ENCODE measurements at regions not wholly inside any gene's neighbourhood (a gene's known extent, or its start where the extent isn't known, plus 50 kb on each side); places are given as distances from the start of the nearest gene placed in this dataset.

- DNase-seq (ENCODE audit: low read depth in 6 of 9, low spot score in 9 of 9), result no peak
- Histone ChIP-seq H3K27me3 (ENCODE audit: control insufficient read depth in 2 of 2, insufficient read depth in 1 of 2, low read length in 1 of 2) (no peaks in the 10 kb centered on the region), H3K4me1 (ENCODE audit: control insufficient read depth in 2 of 2, insufficient read depth in 2 of 2, low read length in 2 of 2) (no peaks in the 10 kb centered on the region), H3K27ac (ENCODE audit: low read depth in 1 of 2, low read length in 1 of 2) (no peak overlapping the region), H3K9me3 (ENCODE audit: control insufficient read depth in 2 of 2, insufficient read depth in 1 of 2, low read length in 1 of 2) (no peaks in the 10 kb centered on the region), H3K4me3 (ENCODE audit: low read length in 2 of 2) (no peak overlapping the region), H3K36me3 (ENCODE audit: control insufficient read depth in 2 of 2, insufficient read depth in 2 of 2, low read length in 1 of 2) (no peaks in the 10 kb centered on the region)
- WGBS, result 97% methylated on average over 5 of the region's 5 CpGs
Observed at GRCh38 chr12:107436376-107436775, 249.2 kb upstream of the PWP1 start.

- Histone ChIP-seq H3K4me3 (ENCODE audit: low read length in 2 of 2) (no peak overlapping the region), H3K4me1 (ENCODE audit: control insufficient read depth in 2 of 2, insufficient read depth in 2 of 2, low read length in 2 of 2) (no peaks in the 10 kb centered on the region), H3K36me3 (ENCODE audit: control insufficient read depth in 2 of 2, insufficient read depth in 2 of 2, low read length in 1 of 2) (no peaks in the 10 kb centered on the region), H3K27ac (ENCODE audit: low read depth in 1 of 2, low read length in 1 of 2) (no peak overlapping the region), H3K9me3 (ENCODE audit: control insufficient read depth in 2 of 2, insufficient read depth in 1 of 2, low read length in 1 of 2) (no peaks in the 10 kb centered on the region), H3K27me3 (ENCODE audit: control insufficient read depth in 2 of 2, insufficient read depth in 1 of 2, low read length in 1 of 2) (no peaks in the 10 kb centered on the region)
- DNase-seq (ENCODE audit: low read depth in 6 of 9, low spot score in 9 of 9), result no peak
- WGBS, result 99% methylated on average over 4 of the region's 4 CpGs
Observed at GRCh38 chr12:107436836-107437235, 248.8 kb upstream of the PWP1 start.

GRCh38 chr12:107437954-107438353 is 247.6 kb upstream of the PWP1 start:
- no peaks in the 10 kb centered on the region for H3K9me3 ChIP-seq (ENCODE audit: control insufficient read depth in 2 of 2, insufficient read depth in 1 of 2, low read length in 1 of 2)
- no peaks in the 10 kb centered on the region for H3K36me3 ChIP-seq (ENCODE audit: control insufficient read depth in 2 of 2, insufficient read depth in 2 of 2, low read length in 1 of 2)
- H3K4me1 ChIP-seq (ENCODE audit: control insufficient read depth in 2 of 2, insufficient read depth in 2 of 2, low read length in 2 of 2), result no peaks in the 10 kb centered on the region
- no peak overlapping the region for H3K4me3 ChIP-seq (ENCODE audit: low read length in 2 of 2)
- H3K27ac ChIP-seq (ENCODE audit: low read depth in 1 of 2, low read length in 1 of 2), result no peak overlapping the region
- 98% methylated on average over 6 of the region's 6 CpGs for WGBS
- no peaks in the 10 kb centered on the region for H3K27me3 ChIP-seq (ENCODE audit: control insufficient read depth in 2 of 2, insufficient read depth in 1 of 2, low read length in 1 of 2)
- no peak for DNase-seq (ENCODE audit: low read depth in 6 of 9, low spot score in 9 of 9)

- DNase-seq (ENCODE audit: low read depth in 6 of 9, low spot score in 9 of 9), result no peak
- H3K4me1 ChIP-seq (ENCODE audit: control insufficient read depth in 2 of 2, insufficient read depth in 2 of 2, low read length in 2 of 2), result no peaks in the 10 kb centered on the region
- H3K27me3 ChIP-seq (ENCODE audit: control insufficient read depth in 2 of 2, insufficient read depth in 1 of 2, low read length in 1 of 2), result no peaks in the 10 kb centered on the region
- H3K4me3 ChIP-seq (ENCODE audit: low read length in 2 of 2), result no peak overlapping the region
- H3K27ac ChIP-seq (ENCODE audit: low read depth in 1 of 2, low read length in 1 of 2), result no peak overlapping the region
- no peaks in the 10 kb centered on the region for H3K36me3 ChIP-seq (ENCODE audit: control insufficient read depth in 2 of 2, insufficient read depth in 2 of 2, low read length in 1 of 2)
- 93% methylated on average over 8 of the region's 8 CpGs for WGBS
- no peaks in the 10 kb centered on the region for H3K9me3 ChIP-seq (ENCODE audit: control insufficient read depth in 2 of 2, insufficient read depth in 1 of 2, low read length in 1 of 2)
Observed at GRCh38 chr12:107439026-107439738, 246.4 kb upstream of the PWP1 start.

GRCh38 chr12:107440606-107441005 is 245.0 kb upstream of the PWP1 start:
- H3K36me3 ChIP-seq (ENCODE audit: control insufficient read depth in 2 of 2, insufficient read depth in 2 of 2, low read length in 1 of 2), result no peaks in the 10 kb centered on the region
- no peak overlapping the region for H3K27ac ChIP-seq (ENCODE audit: low read depth in 1 of 2, low read length in 1 of 2)
- WGBS, result 95% methylated on average over 4 of the region's 4 CpGs
- H3K4me3 ChIP-seq (ENCODE audit: low read length in 2 of 2), result no peak overlapping the region
- DNase-seq (ENCODE audit: low read depth in 6 of 9, low spot score in 9 of 9), result no peak
- H3K4me1 ChIP-seq (ENCODE audit: control insufficient read depth in 2 of 2, insufficient read depth in 2 of 2, low read length in 2 of 2), result no peaks in the 10 kb centered on the region
- H3K27me3 ChIP-seq (ENCODE audit: control insufficient read depth in 2 of 2, insufficient read depth in 1 of 2, low read length in 1 of 2), result no peaks in the 10 kb centered on the region
- no peaks in the 10 kb centered on the region for H3K9me3 ChIP-seq (ENCODE audit: control insufficient read depth in 2 of 2, insufficient read depth in 1 of 2, low read length in 1 of 2)

GRCh38 chr12:107441665-107442300 is 243.8 kb upstream of the PWP1 start:
- Histone ChIP-seq H3K4me3 (ENCODE audit: low read length in 2 of 2) (no peak overlapping the region), H3K27me3 (ENCODE audit: control insufficient read depth in 2 of 2, insufficient read depth in 1 of 2, low read length in 1 of 2) (no peaks in the 10 kb centered on the region), H3K36me3 (ENCODE audit: control insufficient read depth in 2 of 2, insufficient read depth in 2 of 2, low read length in 1 of 2) (no peaks in the 10 kb centered on the region), H3K27ac (ENCODE audit: low read depth in 1 of 2, low read length in 1 of 2) (no peak overlapping the region), H3K9me3 (ENCODE audit: control insufficient read depth in 2 of 2, insufficient read depth in 1 of 2, low read length in 1 of 2) (no peaks in the 10 kb centered on the region), H3K4me1 (ENCODE audit: control insufficient read depth in 2 of 2, insufficient read depth in 2 of 2, low read length in 2 of 2) (no peaks in the 10 kb centered on the region)
- peak in 1 of 9 donors; percentile 10 for DNase-seq (ENCODE audit: low read depth in 6 of 9, low spot score in 9 of 9)
- WGBS, result 88% methylated on average over 8 of the region's 8 CpGs

- DNase-seq (ENCODE audit: low read depth in 6 of 9, low spot score in 9 of 9), result no peak
- no peak overlapping the region for H3K4me3 ChIP-seq (ENCODE audit: low read length in 2 of 2)
- H3K27me3 ChIP-seq (ENCODE audit: control insufficient read depth in 2 of 2, insufficient read depth in 1 of 2, low read length in 1 of 2), result no peaks in the 10 kb centered on the region
- H3K27ac ChIP-seq (ENCODE audit: low read depth in 1 of 2, low read length in 1 of 2), result peak overlapping the region; percentile 26 to 33
- no peaks in the 10 kb centered on the region for H3K36me3 ChIP-seq (ENCODE audit: control insufficient read depth in 2 of 2, insufficient read depth in 2 of 2, low read length in 1 of 2)
- WGBS, result 92% methylated on average over 7 of the region's 7 CpGs
- H3K4me1 ChIP-seq (ENCODE audit: control insufficient read depth in 2 of 2, insufficient read depth in 2 of 2, low read length in 2 of 2), result no peaks in the 10 kb centered on the region
- no peaks in the 10 kb centered on the region for H3K9me3 ChIP-seq (ENCODE audit: control insufficient read depth in 2 of 2, insufficient read depth in 1 of 2, low read length in 1 of 2)
Observed at GRCh38 chr12:107442326-107442987, 243.1 kb upstream of the PWP1 start.

- Histone ChIP-seq H3K9me3 (ENCODE audit: control insufficient read depth in 2 of 2, insufficient read depth in 1 of 2, low read length in 1 of 2) (no peaks in the 10 kb centered on the region), H3K4me3 (ENCODE audit: low read length in 2 of 2) (no peak overlapping the region), H3K27me3 (ENCODE audit: control insufficient read depth in 2 of 2, insufficient read depth in 1 of 2, low read length in 1 of 2) (no peaks in the 10 kb centered on the region), H3K36me3 (ENCODE audit: control insufficient read depth in 2 of 2, insufficient read depth in 2 of 2, low read length in 1 of 2) (no peaks in the 10 kb centered on the region), H3K27ac (ENCODE audit: low read depth in 1 of 2, low read length in 1 of 2) (no peak overlapping the region), H3K4me1 (ENCODE audit: control insufficient read depth in 2 of 2, insufficient read depth in 2 of 2, low read length in 2 of 2) (no peaks in the 10 kb centered on the region)
- no peak for DNase-seq (ENCODE audit: low read depth in 6 of 9, low spot score in 9 of 9)
- 99% methylated on average over 10 of the region's 10 CpGs for WGBS
Observed at GRCh38 chr12:107443320-107444090, 242.1 kb upstream of the PWP1 start.

- no peaks in the 10 kb centered on the region for H3K27me3 ChIP-seq (ENCODE audit: control insufficient read depth in 2 of 2, insufficient read depth in 1 of 2, low read length in 1 of 2)
- no peaks in the 10 kb centered on the region for H3K4me1 ChIP-seq (ENCODE audit: control insufficient read depth in 2 of 2, insufficient read depth in 2 of 2, low read length in 2 of 2)
- no peaks in the 10 kb centered on the region for H3K36me3 ChIP-seq (ENCODE audit: control insufficient read depth in 2 of 2, insufficient read depth in 2 of 2, low read length in 1 of 2)
- H3K4me3 ChIP-seq (ENCODE audit: low read length in 2 of 2), result no peak overlapping the region
- 98% methylated on average over 10 of the region's 10 CpGs for WGBS
- H3K27ac ChIP-seq (ENCODE audit: low read depth in 1 of 2, low read length in 1 of 2), result no peak overlapping the region
- no peak for DNase-seq (ENCODE audit: low read depth in 6 of 9, low spot score in 9 of 9)
- H3K9me3 ChIP-seq (ENCODE audit: control insufficient read depth in 2 of 2, insufficient read depth in 1 of 2, low read length in 1 of 2), result no peaks in the 10 kb centered on the region
Observed at GRCh38 chr12:107444771-107445170, 240.8 kb upstream of the PWP1 start.
